Karpas-422 (cell line): ENCODE measurements at regions not wholly inside any gene's neighbourhood (a gene's known extent, or its start where the extent isn't known, plus 50 kb on each side); places are given as distances from the start of the nearest gene placed in this dataset.

ENCODE experiments used
- DNase-seq: peaks from one replicate; pipeline ENCODE4 v3.0.0-alpha.2; 2015
- H2AFZ ChIP-seq: fragments of 200-600 bp; sonication (generic); 2 replicates; pipeline ENCODE4 v1.6.1; 2014; ENCODE audit warnings: antibody characterized with exemption, low read length, mixed read lengths
- H3K27ac ChIP-seq: fragments of 200-600 bp; sonication (generic); 2 replicates; pipeline ENCODE4 v1.5.1; 2014; ENCODE audit warnings: mild to moderate bottlenecking, low read length, moderate library complexity
- H3K27me3 ChIP-seq: fragments of 200-600 bp; sonication (generic); 2 replicates; pipeline ENCODE4 v1.6.1; 2014; ENCODE audit warnings: low read length, mixed read lengths
- H3K36me3 ChIP-seq: fragments of 200-600 bp; sonication (generic); 2 replicates; pipeline ENCODE4 v1.6.1; 2014; ENCODE audit warnings: low read length, mixed read lengths; ENCODE audit not compliant: insufficient read depth
- H3K4me1 ChIP-seq: fragments of 200-600 bp; sonication (generic); 2 replicates; pipeline ENCODE4 v1.6.1; 2014; ENCODE audit warnings: mild to moderate bottlenecking, low read length, mixed read lengths
- H3K4me2 ChIP-seq: fragments of 200-600 bp; sonication (generic); 2 replicates; pipeline ENCODE4 v1.6.1; 2014; ENCODE audit warnings: low read length, low read depth, mild to moderate bottlenecking; ENCODE audit not compliant: poor library complexity, severe bottlenecking
- H3K4me3 ChIP-seq: fragments of 200-600 bp; sonication (generic); 2 replicates; pipeline ENCODE4 v1.5.1; 2014; ENCODE audit warnings: mild to moderate bottlenecking, antibody characterized with exemption, low read length, mixed read lengths
- H3K79me2 ChIP-seq: fragments of 200-600 bp; sonication (generic); 2 replicates; pipeline ENCODE4 v1.6.1; 2014; ENCODE audit warnings: mild to moderate bottlenecking, low read length, mixed read lengths
- H3K9ac ChIP-seq: fragments of 200-600 bp; sonication (generic); 2 replicates; pipeline ENCODE4 v1.6.0; 2014; ENCODE audit warnings: low read length
- H3K9me2 ChIP-seq: fragments of 200-600 bp; sonication (generic), shearing (Covaris generic); replicated peaks from 2 replicates; pipeline ENCODE4 v1.6.0; 2014; ENCODE audit warnings: mild to moderate bottlenecking, low read length, moderate library complexity; ENCODE audit not compliant: insufficient read depth
- H3K9me3 ChIP-seq: fragments of 300-700, 200-600 bp; sonication (generic); 2 replicates; pipeline ENCODE4 v1.6.1; 2014; ENCODE audit warnings: low read length, mixed read lengths
- H4K20me1 ChIP-seq: fragments of 200-600 bp; sonication (generic); 2 replicates; pipeline ENCODE4 v1.6.1; 2014; ENCODE audit warnings: mild to moderate bottlenecking, antibody characterized with exemption, low read length, low read depth; ENCODE audit not compliant: insufficient read depth

DNA sequence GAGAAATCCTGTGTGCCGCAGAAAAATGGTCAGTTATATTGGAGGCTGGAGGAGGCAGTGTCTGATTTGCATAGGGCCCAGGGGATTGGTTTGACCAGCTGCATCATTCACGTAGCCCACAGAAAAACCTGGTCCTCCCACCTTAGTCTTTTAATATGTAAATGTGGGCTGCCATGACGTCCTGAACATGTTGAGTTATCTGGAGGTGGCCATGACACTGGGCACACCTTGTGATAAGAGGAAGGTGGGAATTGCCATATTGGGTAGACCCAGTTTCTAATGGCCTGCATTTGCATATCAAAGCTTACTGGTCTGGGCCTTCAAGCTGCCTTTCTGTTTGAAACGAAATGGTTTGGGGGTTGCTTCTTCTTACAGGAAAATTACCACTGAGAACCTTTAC, 162.2 kb downstream of the AHR start:
- H3K9ac ChIP-seq, result no peak overlapping the region
- no peak overlapping the region for H3K4me2 ChIP-seq
- no peak overlapping the region for H2AFZ ChIP-seq
- DNase-seq, result peak; percentile 51
- H3K9me3 ChIP-seq, result no peaks in the 10 kb centered on the region
- no peaks in the 10 kb centered on the region for H3K79me2 ChIP-seq
- no peaks in the 10 kb centered on the region for H4K20me1 ChIP-seq
- H3K9me2 ChIP-seq, result no peaks in the 10 kb centered on the region
- H3K36me3 ChIP-seq, result no peaks in the 10 kb centered on the region
- H3K27ac ChIP-seq, result no peak overlapping the region
- H3K27me3 ChIP-seq, result no peaks in the 10 kb centered on the region
- peaks cover 24% of the 10 kb centered on the region for H3K4me1 ChIP-seq
- no peak overlapping the region for H3K4me3 ChIP-seq

DNA sequence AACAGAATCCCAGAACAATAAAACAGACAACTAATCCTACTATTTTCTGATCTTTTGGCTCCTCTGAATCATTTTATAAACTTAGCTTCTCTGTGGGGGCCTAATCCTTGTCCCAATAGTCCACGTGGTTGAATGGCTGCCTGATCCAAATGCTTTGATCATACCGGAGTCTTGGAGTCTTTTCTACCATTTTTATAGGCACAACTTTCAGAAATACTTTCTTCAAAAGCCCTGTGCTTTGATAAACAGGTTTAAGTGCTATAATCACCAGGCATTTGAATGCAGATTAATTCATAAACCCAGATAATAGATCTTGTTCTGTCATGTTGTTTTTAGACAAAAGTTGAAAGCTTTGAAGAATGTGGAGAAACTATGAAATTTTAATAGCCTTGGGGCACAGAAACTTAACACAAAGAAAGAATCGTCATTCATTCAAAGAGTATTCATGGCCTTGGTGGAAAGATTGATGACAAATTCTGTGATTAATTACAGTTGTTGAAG, 163.7 kb downstream of the AHR start:
- no peak for DNase-seq
- Histone ChIP-seq H3K27me3 (no peaks in the 10 kb centered on the region), H2AFZ (no peak overlapping the region), H3K27ac (no peak overlapping the region), H3K4me1 (peaks cover 38% of the 10 kb centered on the region), H3K9me3 (no peaks in the 10 kb centered on the region), H3K9me2 (no peaks in the 10 kb centered on the region), H3K79me2 (no peaks in the 10 kb centered on the region), H4K20me1 (no peaks in the 10 kb centered on the region), H3K36me3 (no peaks in the 10 kb centered on the region), H3K4me3 (no peak overlapping the region), H3K4me2 (no peak overlapping the region), H3K9ac (no peak overlapping the region)

- Histone ChIP-seq H3K4me2 (no peak overlapping the region), H3K9me3 (no peaks in the 10 kb centered on the region), H3K9me2 (no peaks in the 10 kb centered on the region), H3K36me3 (no peaks in the 10 kb centered on the region), H2AFZ (peak overlapping the region; percentile 22; the same call in 1 of the 2 replicates), H3K79me2 (no peaks in the 10 kb centered on the region), H3K27me3 (no peaks in the 10 kb centered on the region), H4K20me1 (no peaks in the 10 kb centered on the region), H3K4me1 (peaks cover 40% of the 10 kb centered on the region), H3K9ac (no peak overlapping the region), H3K4me3 (no peak overlapping the region), H3K27ac (no peak overlapping the region)
- DNase-seq, result no peak
These were observed 165.1 kb downstream of the AHR start for GRCh38 chr7:17463511-17464085.

GRCh38 chr7:17466216-17466615, 167.8 kb downstream of the AHR start:
- H3K27ac ChIP-seq, result no peak overlapping the region
- H3K9me2 ChIP-seq, result no peaks in the 10 kb centered on the region
- H3K27me3 ChIP-seq, result 0 out of 2 replicates have a peak, but pooled peaks cover 2% of the 10 kb centered on the region
- H3K9me3 ChIP-seq, result no peaks in the 10 kb centered on the region
- H2AFZ ChIP-seq, result peak overlapping the region; percentile 88; the same call in 1 of the 2 replicates
- no peaks in the 10 kb centered on the region for H4K20me1 ChIP-seq
- DNase-seq, result no peak
- peaks cover 27% of the 10 kb centered on the region for H3K4me1 ChIP-seq
- no peak overlapping the region for H3K4me3 ChIP-seq
- no peaks in the 10 kb centered on the region for H3K36me3 ChIP-seq
- H3K9ac ChIP-seq, result peak overlapping the region; percentile 30; the same call in 1 of the 2 replicates
- peak overlapping the region; percentile 33 for H3K4me2 ChIP-seq
- H3K79me2 ChIP-seq, result no peaks in the 10 kb centered on the region

DNA sequence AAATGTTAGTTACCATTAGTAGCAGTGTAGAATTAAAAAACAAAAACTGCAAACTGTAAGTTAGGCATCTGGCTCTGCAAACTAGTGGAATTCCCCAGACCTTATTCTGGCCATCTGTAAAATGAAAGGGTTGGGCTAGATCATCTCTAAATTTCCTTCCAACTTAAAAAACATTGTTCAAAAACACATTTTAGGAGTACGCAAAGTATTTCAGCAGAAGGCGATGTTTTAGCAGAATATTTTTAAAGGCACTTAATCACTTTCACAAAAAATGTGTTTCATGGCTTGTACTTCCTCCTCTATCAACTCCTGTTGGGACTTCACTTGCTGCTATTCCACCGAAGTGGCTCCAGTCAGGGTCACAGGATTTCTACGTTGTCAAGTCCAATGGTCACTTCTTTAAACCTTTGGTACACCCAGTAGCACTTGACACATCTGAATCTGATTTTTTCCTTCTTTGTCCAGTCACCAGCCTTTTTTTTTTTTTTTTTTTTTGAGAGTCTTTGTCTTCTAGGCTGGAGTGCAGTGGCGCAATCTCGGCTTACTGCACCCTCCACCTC, 169.0 kb downstream of the AHR start:
- no peaks in the 10 kb centered on the region for H3K36me3 ChIP-seq
- no peak overlapping the region for H3K27ac ChIP-seq
- H3K9me3 ChIP-seq, result no peaks in the 10 kb centered on the region
- peaks cover 38% of the 10 kb centered on the region for H3K4me1 ChIP-seq
- H3K4me3 ChIP-seq, result no peak overlapping the region
- H2AFZ ChIP-seq, result no peak overlapping the region; the same call in 1 of the 2 replicates
- DNase-seq, result no peak
- H3K9ac ChIP-seq, result no peak overlapping the region
- no peaks in the 10 kb centered on the region for H4K20me1 ChIP-seq
- no peaks in the 10 kb centered on the region for H3K9me2 ChIP-seq
- no peaks in the 10 kb centered on the region for H3K79me2 ChIP-seq
- 0 out of 2 replicates have a peak, but pooled peaks cover 2% of the 10 kb centered on the region for H3K27me3 ChIP-seq
- no peak overlapping the region for H3K4me2 ChIP-seq

DNA sequence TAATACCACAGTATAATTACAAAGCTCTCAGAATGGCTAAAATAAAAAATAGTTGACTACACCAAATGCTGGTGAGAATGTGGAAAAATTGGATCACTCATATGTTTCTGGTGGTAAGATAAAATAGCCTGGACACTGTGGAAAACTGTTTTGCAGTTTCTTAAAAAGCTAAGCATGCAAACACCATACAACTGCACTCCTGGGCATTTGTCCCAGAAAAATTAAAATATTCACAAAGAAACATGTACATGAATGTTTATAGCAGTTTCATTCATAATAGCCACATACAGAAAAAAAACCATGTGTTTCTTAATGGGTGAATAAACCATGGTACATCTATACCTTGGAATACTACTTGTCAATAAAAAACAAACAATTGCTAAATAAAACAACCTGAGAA, 172.9 kb downstream of the AHR start:
- Histone ChIP-seq H3K4me2 (no peak overlapping the region), H4K20me1 (no peaks in the 10 kb centered on the region), H3K27ac (peak overlapping the region; percentile 79; the same call in 1 of the 2 replicates), H3K4me3 (no peak overlapping the region), H3K4me1 (peaks cover 46% of the 10 kb centered on the region), H3K9ac (no peak overlapping the region), H3K9me3 (no peaks in the 10 kb centered on the region), H3K36me3 (no peaks in the 10 kb centered on the region), H3K27me3 (0 out of 2 replicates have a peak, but pooled peaks cover 2% of the 10 kb centered on the region), H2AFZ (no peak overlapping the region), H3K9me2 (no peaks in the 10 kb centered on the region), H3K79me2 (no peaks in the 10 kb centered on the region)
- no peak for DNase-seq

DNA sequence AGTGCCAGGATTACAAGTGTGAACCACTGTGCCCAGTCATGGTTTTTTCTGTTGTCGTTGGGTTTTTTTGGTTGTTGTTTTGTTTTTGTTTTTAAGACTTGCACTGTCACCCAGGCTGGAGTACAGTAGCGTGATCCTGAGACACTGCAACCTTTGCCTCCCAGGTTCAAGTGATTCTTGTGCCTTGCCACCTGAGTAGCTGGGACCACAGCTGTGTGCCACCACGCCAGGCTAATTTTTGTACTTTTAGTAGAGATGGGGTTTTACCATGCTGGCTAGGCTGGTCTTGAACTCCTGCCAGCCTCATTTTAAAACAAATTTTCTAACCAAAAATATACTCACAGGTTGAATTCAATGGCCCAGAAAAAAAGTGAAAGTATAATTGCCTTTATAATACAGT, 174.1 kb downstream of the AHR start:
- Histone ChIP-seq H3K9ac (no peak overlapping the region), H2AFZ (0 out of 2 replicates have a peak overlapping the region, but pooled peaks have one; percentile 0), H3K4me3 (peak overlapping the region; percentile 39; the same call in 1 of the 2 replicates)

GRCh38 chr7:17472939-17473338, 174.5 kb downstream of the AHR start:
- no peak overlapping the region for H3K9ac ChIP-seq
- no peaks in the 10 kb centered on the region for H4K20me1 ChIP-seq
- H3K9me3 ChIP-seq, result no peaks in the 10 kb centered on the region
- peak overlapping the region; percentile 62 for H3K4me2 ChIP-seq
- peak; percentile 84 for DNase-seq
- H3K4me3 ChIP-seq, result peak overlapping the region; percentile 39; the same call in 1 of the 2 replicates
- 0 out of 2 replicates have a peak, but pooled peaks cover 2% of the 10 kb centered on the region for H3K27me3 ChIP-seq
- no peaks in the 10 kb centered on the region for H3K9me2 ChIP-seq
- peak overlapping the region; percentile 79 for H3K27ac ChIP-seq
- H3K79me2 ChIP-seq, result no peaks in the 10 kb centered on the region
- peaks cover 33% of the 10 kb centered on the region for H3K4me1 ChIP-seq
- no peaks in the 10 kb centered on the region for H3K36me3 ChIP-seq
- no peak overlapping the region; the same call in 1 of the 2 replicates for H2AFZ ChIP-seq

More for the DNA sequence above, 174.1 kb downstream of the AHR start:
- H4K20me1 ChIP-seq, result no peaks in the 10 kb centered on the region
- no peaks in the 10 kb centered on the region for H3K79me2 ChIP-seq
- no peaks in the 10 kb centered on the region for H3K9me2 ChIP-seq
- H3K4me2 ChIP-seq, result peak overlapping the region; percentile 62
- peak; percentile 86 for DNase-seq
- peak overlapping the region; percentile 79 for H3K27ac ChIP-seq
- peaks cover 34% of the 10 kb centered on the region for H3K4me1 ChIP-seq
- H3K9me3 ChIP-seq, result no peaks in the 10 kb centered on the region
- no peaks in the 10 kb centered on the region for H3K36me3 ChIP-seq
- 0 out of 2 replicates have a peak, but pooled peaks cover 2% of the 10 kb centered on the region for H3K27me3 ChIP-seq
